Mucosa of stomach (tissue), 1 donor: ENCODE measurements at regions not wholly inside any gene's neighbourhood (a gene's known extent, or its start where the extent isn't known, plus 50 kb on each side); places are given as distances from the start of the nearest gene placed in this dataset.

Experiments used
- H3K27me3 ChIP-seq: one replicate; pipeline ENCODE4 v1.7.0; 2013; ENCODE audit warnings: mild to moderate bottlenecking, low read length; ENCODE audit not compliant: control insufficient read depth, insufficient read depth
- H3K36me3 ChIP-seq: one replicate; pipeline ENCODE4 v1.7.0; 2013; ENCODE audit warnings: low read length; ENCODE audit not compliant: control insufficient read depth, insufficient read depth
- H3K4me1 ChIP-seq: one replicate; pipeline ENCODE4 v1.7.0; 2013; ENCODE audit warnings: mild to moderate bottlenecking, low read length; ENCODE audit not compliant: control insufficient read depth, insufficient read depth
- H3K4me3 ChIP-seq: one replicate; pipeline ENCODE4 v1.7.0; 2013; ENCODE audit warnings: low read length
- H3K9ac ChIP-seq: one replicate; pipeline ENCODE4 v1.7.0; 2013; ENCODE audit warnings: mild to moderate bottlenecking, low read length, moderate library complexity
- H3K9me3 ChIP-seq: one replicate; pipeline ENCODE4 v1.7.0; 2013; ENCODE audit warnings: mild to moderate bottlenecking, low read length, moderate library complexity; ENCODE audit not compliant: control insufficient read depth
- donor health status: Pancreatic carcinoma.

GRCh38 chr10:106454233-106454632, 710.3 kb downstream of the SORCS1 start:
- no peaks in the 10 kb centered on the region for H3K36me3 ChIP-seq
- no peaks in the 10 kb centered on the region for H3K4me1 ChIP-seq
- H3K4me3 ChIP-seq, result no peak overlapping the region
- no peak overlapping the region for H3K9ac ChIP-seq
- H3K27me3 ChIP-seq, result no peaks in the 10 kb centered on the region
- no peaks in the 10 kb centered on the region for H3K9me3 ChIP-seq

DNA sequence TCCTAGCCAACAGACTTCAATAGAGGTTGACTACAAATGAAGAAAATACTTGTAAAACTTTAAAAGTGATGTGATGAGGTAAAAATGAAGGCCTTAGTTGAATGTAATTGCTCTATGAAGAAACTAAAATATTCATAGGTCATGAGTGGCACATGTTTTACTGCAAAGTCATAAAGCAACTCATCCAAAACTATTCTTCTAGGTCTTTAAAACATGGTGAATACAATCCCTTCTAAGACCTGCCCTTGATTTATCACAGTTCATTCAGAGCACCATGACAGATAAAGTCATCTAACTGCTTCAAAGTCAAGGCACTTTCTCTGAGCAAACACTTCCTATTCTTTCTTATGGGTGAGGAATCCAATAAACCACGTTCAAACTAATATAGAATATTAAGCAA, 713.5 kb downstream of the SORCS1 start:
- Histone ChIP-seq H3K4me1 (no peaks in the 10 kb centered on the region), H3K9ac (no peak overlapping the region), H3K36me3 (no peaks in the 10 kb centered on the region), H3K9me3 (no peaks in the 10 kb centered on the region), H3K4me3 (no peak overlapping the region), H3K27me3 (no peaks in the 10 kb centered on the region)

- Histone ChIP-seq H3K9me3 (no peaks in the 10 kb centered on the region), H3K9ac (no peak overlapping the region), H3K36me3 (no peaks in the 10 kb centered on the region), H3K4me3 (no peak overlapping the region), H3K4me1 (no peaks in the 10 kb centered on the region), H3K27me3 (no peaks in the 10 kb centered on the region)
Measured at GRCh38 chr10:106446920-106447319, 717.6 kb downstream of the SORCS1 start.

DNA sequence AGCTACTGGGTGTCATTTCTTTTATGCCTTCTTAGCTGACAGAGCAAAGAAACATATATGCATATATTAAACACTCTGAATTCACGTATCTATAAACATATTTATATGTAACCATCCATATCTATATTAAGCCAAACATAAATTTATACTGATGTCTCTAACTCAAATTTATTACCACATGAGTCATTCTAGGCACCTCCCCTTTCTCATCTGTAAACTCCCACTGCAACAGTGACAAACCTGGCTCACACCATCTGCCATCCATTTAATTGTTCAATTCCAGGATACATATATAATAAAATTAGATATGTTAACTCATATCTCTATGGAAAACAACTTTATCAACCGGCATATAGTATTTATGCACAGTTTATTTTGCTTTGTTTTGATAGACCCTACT, 722.3 kb downstream of the SORCS1 start:
- Histone ChIP-seq H3K4me1 (no peaks in the 10 kb centered on the region), H3K9me3 (no peaks in the 10 kb centered on the region), H3K9ac (no peak overlapping the region), H3K4me3 (no peak overlapping the region), H3K27me3 (no peaks in the 10 kb centered on the region), H3K36me3 (no peaks in the 10 kb centered on the region)

DNA sequence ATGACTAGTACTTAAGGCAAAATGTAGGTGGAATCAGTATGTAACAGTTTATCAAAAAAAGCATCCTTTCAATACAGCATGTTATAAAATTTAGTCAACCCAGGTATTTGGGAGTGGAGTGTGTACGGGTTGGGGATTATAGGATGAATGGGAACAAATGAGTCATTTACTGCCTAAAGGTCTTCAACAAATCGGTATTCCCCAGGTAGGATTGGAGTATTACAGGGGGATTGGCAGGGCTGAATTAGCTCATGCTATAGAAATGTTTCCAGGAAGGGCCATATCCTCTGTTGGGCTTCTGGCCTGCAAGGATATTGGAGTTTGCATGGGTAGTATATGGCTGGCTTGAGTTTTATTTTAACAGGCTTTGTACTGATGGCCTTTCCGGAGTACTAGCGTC, 723.7 kb downstream of the SORCS1 start:
- Histone ChIP-seq H3K9me3 (no peaks in the 10 kb centered on the region), H3K4me3 (no peak overlapping the region), H3K27me3 (no peaks in the 10 kb centered on the region), H3K4me1 (no peaks in the 10 kb centered on the region), H3K36me3 (no peaks in the 10 kb centered on the region), H3K9ac (no peak overlapping the region)

DNA sequence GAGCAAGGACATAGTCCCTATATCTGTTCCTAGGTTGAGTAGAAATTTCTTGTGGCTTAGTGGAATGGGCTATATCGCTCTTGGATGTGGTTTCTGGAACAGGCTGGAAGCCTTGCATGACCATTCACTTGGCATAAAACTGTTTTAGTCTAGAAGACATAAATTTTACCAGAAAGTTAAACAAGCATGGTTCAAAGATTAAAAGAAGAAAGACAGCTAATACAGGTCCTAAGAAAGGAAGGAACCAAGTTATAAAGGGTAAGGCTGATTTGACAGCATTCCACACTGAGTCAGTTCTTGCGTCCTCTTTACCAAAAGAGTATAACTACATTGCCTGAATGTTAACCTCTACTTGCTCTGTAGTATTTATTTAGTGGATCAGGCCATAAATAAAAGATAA, 724.2 kb downstream of the SORCS1 start:
- Histone ChIP-seq H3K4me1 (no peaks in the 10 kb centered on the region), H3K36me3 (no peaks in the 10 kb centered on the region), H3K9ac (no peak overlapping the region), H3K4me3 (no peak overlapping the region), H3K27me3 (no peaks in the 10 kb centered on the region), H3K9me3 (no peaks in the 10 kb centered on the region)

DNA sequence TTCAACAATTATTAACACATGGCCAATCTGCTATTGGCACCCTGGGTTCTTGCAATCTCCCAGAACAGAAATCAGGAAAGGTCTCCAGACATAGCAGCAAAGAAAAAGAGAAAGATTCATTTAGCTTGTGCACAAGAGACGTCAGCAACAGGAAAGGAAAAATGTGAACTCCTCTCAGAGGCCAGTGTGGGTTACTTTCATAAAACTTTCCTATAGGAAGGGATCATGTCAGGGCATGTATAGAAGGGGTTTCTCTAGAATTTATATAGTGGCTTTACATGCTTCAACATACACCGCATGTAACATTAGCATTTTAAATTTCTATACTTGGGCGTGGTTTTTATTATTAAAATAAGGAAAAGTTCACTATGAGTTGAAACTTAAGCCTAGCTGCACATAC, 725.1 kb downstream of the SORCS1 start:
- H3K4me1 ChIP-seq, result no peaks in the 10 kb centered on the region
- H3K9me3 ChIP-seq, result no peaks in the 10 kb centered on the region
- H3K36me3 ChIP-seq, result no peaks in the 10 kb centered on the region
- H3K4me3 ChIP-seq, result no peak overlapping the region
- no peak overlapping the region for H3K9ac ChIP-seq
- no peaks in the 10 kb centered on the region for H3K27me3 ChIP-seq

DNA sequence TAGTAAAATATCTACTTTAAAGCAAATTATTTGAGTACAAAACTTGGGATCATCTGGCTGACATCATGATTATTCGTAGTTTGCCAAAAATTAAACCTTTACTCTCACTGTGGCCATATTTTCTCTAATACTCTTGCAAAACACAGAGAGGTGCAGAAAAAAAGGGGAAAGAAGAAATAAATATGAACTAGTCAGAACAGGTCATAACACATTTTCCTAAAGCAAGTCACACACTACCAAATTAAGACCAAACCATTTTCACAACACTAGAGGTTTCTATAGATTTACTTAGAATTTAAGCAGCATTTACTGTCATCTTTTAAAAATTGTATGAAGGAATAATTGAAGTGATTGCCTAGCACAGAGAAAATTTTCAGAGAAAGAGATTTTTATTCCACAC, 726.1 kb downstream of the SORCS1 start:
- Histone ChIP-seq H3K27me3 (no peaks in the 10 kb centered on the region), H3K9me3 (no peaks in the 10 kb centered on the region), H3K4me3 (no peak overlapping the region), H3K36me3 (no peaks in the 10 kb centered on the region), H3K4me1 (no peaks in the 10 kb centered on the region), H3K9ac (no peak overlapping the region)

DNA sequence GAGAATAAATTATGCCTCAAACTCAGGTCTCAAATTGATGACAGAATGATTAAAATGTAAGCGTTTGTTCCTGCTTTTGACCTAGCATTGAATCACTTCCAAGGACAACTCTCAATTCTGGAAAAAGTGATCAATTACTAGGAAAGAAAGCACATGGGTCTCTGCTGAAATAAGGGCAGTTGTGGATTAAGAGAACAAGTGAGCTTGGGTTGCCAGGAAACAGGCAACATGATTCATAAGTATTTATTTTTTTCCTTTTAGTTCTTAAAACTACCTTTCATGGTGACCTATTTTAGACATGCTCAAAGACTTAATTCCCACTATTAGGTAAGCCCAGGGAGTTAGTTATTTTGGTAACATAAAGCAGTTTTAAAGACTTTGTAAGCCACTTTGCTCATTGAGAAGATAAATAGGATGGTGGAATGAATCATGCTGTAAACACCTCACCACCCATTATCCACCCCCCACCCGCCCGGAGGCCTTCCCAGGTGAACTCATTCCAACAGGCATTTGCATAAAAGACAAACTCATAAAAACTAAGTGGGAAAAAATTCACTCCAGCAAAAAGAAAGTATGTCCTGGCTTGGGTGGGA, 728.3 kb downstream of the SORCS1 start:
- H3K27me3 ChIP-seq, result no peaks in the 10 kb centered on the region
- H3K36me3 ChIP-seq, result no peaks in the 10 kb centered on the region
- no peak overlapping the region for H3K4me3 ChIP-seq
- H3K9ac ChIP-seq, result no peak overlapping the region
- no peaks in the 10 kb centered on the region for H3K4me1 ChIP-seq
- H3K9me3 ChIP-seq, result no peaks in the 10 kb centered on the region

GRCh38 chr10:106435081-106435480, 729.4 kb downstream of the SORCS1 start:
- Histone ChIP-seq H3K4me3 (no peak overlapping the region), H3K9me3 (no peaks in the 10 kb centered on the region), H3K4me1 (no peaks in the 10 kb centered on the region), H3K36me3 (no peaks in the 10 kb centered on the region), H3K9ac (no peak overlapping the region), H3K27me3 (no peaks in the 10 kb centered on the region)

GRCh38 chr10:106424981-106425380, 739.5 kb downstream of the SORCS1 start:
- no peak overlapping the region for H3K4me3 ChIP-seq
- no peak overlapping the region for H3K9ac ChIP-seq
- no peaks in the 10 kb centered on the region for H3K9me3 ChIP-seq
- no peaks in the 10 kb centered on the region for H3K4me1 ChIP-seq
- H3K27me3 ChIP-seq, result no peaks in the 10 kb centered on the region
- no peaks in the 10 kb centered on the region for H3K36me3 ChIP-seq

GRCh38 chr10:106424054-106424453, 740.5 kb downstream of the SORCS1 start:
- Histone ChIP-seq H3K9ac (no peak overlapping the region), H3K9me3 (no peaks in the 10 kb centered on the region), H3K4me1 (no peaks in the 10 kb centered on the region), H3K4me3 (no peak overlapping the region), H3K36me3 (no peaks in the 10 kb centered on the region), H3K27me3 (no peaks in the 10 kb centered on the region)

- no peak overlapping the region for H3K9ac ChIP-seq
- no peaks in the 10 kb centered on the region for H3K27me3 ChIP-seq
- no peaks in the 10 kb centered on the region for H3K36me3 ChIP-seq
- H3K4me1 ChIP-seq, result no peaks in the 10 kb centered on the region
- no peak overlapping the region for H3K4me3 ChIP-seq
- no peaks in the 10 kb centered on the region for H3K9me3 ChIP-seq
Measured at GRCh38 chr10:106410331-106410730, 754.2 kb downstream of the SORCS1 start.
